D721Med (cell line): ENCODE measurements at regions not wholly inside any gene's neighbourhood (a gene's known extent, or its start where the extent isn't known, plus 50 kb on each side); places are given as distances from the start of the nearest gene placed in this dataset.

Experiments used
- DNase-seq: peaks from one replicate; pipeline ENCODE4 v3.0.0; 2011; ENCODE audit warnings: low spot score; ENCODE audit not compliant: insufficient read length
- FAIRE-seq: peaks from 2 replicates; lab custom pipeline; 2011; peaks lifted over from hg19 to GRCh38; lab: Jason Lieb, UNC
- TF ChIP-seq, protein P1 (sequence below): IDR thresholded peaks from 2 replicates; pipeline ENCODE4 v1.5.1; 2012; ENCODE audit warnings: mild to moderate bottlenecking, control low read depth; ENCODE audit not compliant: insufficient read depth; ENCODE audit errors: missing control alignments

DNA sequence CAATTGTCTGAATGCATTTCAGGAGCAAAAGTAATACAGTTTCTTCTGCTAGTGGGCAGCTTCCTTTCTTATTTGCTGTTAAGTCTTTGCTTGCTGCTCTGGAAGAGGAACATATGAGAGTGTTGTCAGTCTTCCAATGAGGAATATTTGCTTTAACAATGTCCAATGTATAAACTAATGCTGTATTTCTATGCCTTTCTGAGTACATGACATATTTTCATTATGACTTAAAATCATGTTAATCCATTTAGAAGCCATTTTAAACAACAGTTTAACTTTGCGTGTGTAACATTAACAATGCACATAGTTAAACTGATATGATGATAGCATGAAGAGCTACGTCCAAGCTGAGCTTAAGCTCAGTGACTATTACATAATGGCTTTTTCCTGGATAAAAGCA, 933.4 kb upstream of the GHITM start:
- DNase-seq = no peak
- TF ChIP-seq, protein P1, sequence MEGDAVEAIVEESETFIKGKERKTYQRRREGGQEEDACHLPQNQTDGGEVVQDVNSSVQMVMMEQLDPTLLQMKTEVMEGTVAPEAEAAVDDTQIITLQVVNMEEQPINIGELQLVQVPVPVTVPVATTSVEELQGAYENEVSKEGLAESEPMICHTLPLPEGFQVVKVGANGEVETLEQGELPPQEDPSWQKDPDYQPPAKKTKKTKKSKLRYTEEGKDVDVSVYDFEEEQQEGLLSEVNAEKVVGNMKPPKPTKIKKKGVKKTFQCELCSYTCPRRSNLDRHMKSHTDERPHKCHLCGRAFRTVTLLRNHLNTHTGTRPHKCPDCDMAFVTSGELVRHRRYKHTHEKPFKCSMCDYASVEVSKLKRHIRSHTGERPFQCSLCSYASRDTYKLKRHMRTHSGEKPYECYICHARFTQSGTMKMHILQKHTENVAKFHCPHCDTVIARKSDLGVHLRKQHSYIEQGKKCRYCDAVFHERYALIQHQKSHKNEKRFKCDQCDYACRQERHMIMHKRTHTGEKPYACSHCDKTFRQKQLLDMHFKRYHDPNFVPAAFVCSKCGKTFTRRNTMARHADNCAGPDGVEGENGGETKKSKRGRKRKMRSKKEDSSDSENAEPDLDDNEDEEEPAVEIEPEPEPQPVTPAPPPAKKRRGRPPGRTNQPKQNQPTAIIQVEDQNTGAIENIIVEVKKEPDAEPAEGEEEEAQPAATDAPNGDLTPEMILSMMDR = no peak
- FAIRE-seq = peak; percentile 86

DNA sequence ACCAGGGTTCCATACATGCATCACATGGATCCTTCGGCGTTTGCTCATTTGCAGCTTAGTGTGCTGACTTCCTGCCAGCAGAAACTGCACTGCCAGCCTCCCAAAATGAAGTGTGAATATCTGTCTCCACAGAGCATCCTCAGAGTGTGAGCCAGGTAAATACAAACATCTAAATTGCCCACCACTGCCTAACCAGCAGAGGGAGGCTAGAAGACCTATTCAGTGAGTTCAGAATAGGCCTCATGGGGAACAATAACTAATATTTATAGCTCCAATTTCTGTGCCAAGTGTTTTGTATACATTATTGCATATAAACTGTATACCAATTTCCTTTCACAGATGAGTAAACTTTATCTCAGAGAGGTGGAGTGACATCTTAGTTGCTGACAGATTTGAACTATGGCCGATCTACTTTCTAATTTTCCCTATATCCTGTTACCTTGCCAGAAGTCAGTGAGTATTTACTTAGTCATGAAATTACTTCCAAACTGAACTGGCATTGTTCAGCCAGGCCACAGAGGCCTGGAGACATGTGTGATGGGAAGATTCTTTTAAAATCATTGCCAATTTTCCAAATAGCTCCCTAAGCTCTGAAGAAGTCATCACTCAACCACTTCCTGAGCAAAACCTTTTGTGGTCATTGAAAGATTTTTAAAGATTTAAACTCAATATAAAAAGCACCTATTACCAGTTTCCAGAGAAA, 926.5 kb upstream of the GHITM start:
- FAIRE-seq = no peak
- DNase-seq = no peak
- TF ChIP-seq, protein P1 = no peak

DNA sequence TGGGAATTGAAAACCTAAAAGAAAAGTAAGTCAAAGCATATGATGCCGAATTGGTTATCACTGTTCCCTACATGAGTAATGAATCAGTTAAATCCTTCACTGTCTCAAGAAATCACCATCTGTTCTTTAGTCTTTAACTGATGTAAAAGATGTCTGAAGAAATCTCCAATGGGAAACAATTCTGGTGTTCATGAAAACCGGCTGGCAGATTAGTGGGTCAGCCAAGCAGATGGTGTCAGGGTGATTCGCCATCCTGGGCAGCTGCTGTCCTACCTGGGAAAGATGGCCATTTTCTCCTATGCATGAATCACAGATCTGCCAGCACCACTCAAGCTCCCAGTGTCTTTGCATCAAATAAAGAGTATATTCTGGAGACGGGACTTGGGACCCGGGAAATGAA, 925.2 kb upstream of the GHITM start:
- DNase-seq (no peak), FAIRE-seq (peak; percentile 96)
- TF ChIP-seq, protein P1 = no peak

DNA sequence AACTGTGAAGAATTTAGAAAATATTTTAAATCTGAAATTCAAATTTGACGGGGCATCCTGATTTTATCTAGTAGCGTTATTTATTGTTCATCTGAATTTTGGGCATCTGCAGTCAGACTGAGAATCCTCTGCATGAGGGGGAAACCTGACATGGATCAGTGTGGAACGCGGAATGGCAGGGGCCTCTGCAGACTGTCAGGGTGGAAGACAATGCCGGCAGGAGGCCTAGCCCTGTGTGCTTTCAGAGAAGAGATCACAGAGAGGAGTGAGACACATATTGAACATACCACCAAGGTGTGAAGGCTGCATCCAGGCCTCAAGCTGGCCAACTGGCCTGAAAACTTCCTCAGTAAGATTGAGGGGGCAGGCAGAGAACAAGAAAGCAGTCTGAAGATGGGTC, 921.1 kb upstream of the GHITM start:
- TF ChIP-seq, protein P1 = no peak
- DNase-seq = no peak
- no peak for FAIRE-seq

DNA sequence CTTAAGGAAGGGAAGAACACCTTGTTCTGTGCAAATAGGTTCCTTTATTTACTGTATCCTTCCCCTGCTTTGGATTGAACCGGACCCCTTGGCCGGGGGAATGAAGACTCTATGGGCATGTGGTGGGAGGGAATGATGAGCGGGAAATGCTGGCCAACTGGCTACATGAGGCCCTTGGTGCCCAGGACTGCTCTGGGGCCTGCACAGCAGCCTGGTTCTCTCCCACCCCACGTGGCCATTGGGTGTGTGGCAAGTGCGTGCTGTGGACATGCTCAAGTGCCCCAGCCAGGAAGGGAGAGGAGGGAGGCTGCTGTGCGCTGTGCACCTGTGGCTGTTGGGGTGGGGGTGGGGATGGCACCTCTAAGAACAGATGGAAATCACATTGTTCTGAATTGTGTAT, 917.0 kb upstream of the GHITM start:
- TF ChIP-seq, protein P1 = no peak
- DNase-seq (no peak), FAIRE-seq (no peak)

DNA sequence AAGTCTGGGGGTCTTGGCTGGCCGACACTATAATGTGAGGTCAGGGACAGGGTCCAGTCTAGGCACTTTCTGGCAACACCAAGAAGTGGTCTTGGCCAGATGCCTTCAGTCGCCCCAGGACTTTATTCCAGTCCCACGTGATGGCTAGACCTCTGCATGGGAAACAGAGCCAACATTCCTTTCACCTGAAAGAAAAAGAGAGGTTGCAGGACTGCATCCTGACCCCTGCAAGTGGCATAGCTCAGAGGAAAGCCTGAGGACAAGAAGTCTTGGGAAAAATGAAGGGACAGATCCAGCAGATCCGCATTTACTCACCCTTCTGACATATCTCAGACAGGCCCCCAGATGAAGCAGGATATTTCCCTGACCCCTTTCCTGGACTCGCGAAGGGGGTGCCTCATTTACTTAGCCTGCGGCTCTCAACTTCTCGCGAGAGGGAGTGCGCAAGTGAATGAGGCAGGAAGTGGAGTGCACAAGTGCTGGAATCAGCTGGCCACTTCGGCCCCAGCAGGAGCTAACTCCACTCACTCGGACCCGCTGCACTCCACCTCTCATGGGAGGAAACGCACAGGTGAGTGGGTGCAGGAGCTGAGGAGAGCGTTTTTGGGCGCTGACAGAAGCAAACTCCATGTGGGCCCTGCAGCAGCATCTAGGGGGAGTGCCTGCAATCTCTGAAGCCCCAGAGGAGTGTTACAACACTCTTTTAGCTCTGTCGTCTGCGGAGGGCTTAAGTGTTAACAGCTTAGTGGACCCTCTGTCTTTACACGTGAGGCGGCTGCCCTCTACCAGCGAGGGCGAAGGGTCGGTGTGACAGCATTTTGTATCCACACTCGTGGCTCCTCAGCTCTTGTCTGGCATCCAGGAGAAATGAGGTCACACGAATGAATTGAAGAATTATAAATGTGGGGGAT, 916.2 kb upstream of the GHITM start:
- TF ChIP-seq, protein P1 = no peak
- DNase-seq (no peak), FAIRE-seq (no peak)
